Suppressor macrophage treated with lipopolysaccharide for 1 hour (primary cell): ENCODE measurements at regions not wholly inside any gene's neighbourhood (a gene's known extent, or its start where the extent isn't known, plus 50 kb on each side); places are given as distances from the start of the nearest gene placed in this dataset.

Experiments used
- DNase-seq, 3 donors: peaks; one replicate each; pipeline ENCODE4 v3.0.0-alpha.2; 2020 to 2022

GRCh38 chr11:115672412-115672811 lies 168.2 kb upstream of the CADM1 start:
- DNase-seq, result no peak

- DNase-seq, result no peak
These were observed 166.5 kb upstream of the CADM1 start for GRCh38 chr11:115670538-115671205.

- no peak for DNase-seq
These were observed 161.7 kb upstream of the CADM1 start for GRCh38 chr11:115665958-115666357.

- DNase-seq, result peak in 1 of 3 donors; percentile 11
These were observed 161.1 kb upstream of the CADM1 start for GRCh38 chr11:115665175-115665821.

- DNase-seq, result no peak
These were observed 160.1 kb upstream of the CADM1 start for GRCh38 chr11:115664313-115664712.

- DNase-seq, result no peak
These were observed 159.6 kb upstream of the CADM1 start for GRCh38 chr11:115663790-115664189.

- DNase-seq, result peak in 2 of 3 donors; percentile 33 to 42
These were observed 156.0 kb upstream of the CADM1 start for GRCh38 chr11:115660030-115660805.

GRCh38 chr11:115659061-115659963 lies 155.1 kb upstream of the CADM1 start:
- DNase-seq, result peak; percentile 50 to 76 (median 56)

- no peak for DNase-seq
These were observed 153.4 kb upstream of the CADM1 start for GRCh38 chr11:115657586-115657985.

- DNase-seq, result no peak
These were observed 152.5 kb upstream of the CADM1 start for GRCh38 chr11:115656669-115657068.

- no peak for DNase-seq
These were observed 151.8 kb upstream of the CADM1 start for GRCh38 chr11:115656041-115656440.

- DNase-seq, result no peak
These were observed 150.6 kb upstream of the CADM1 start for GRCh38 chr11:115654792-115655191.

- DNase-seq, result no peak
These were observed 149.7 kb upstream of the CADM1 start for GRCh38 chr11:115653926-115654325.

- DNase-seq, result peak in 2 of 3 donors; percentile 43 to 62
These were observed 148.9 kb upstream of the CADM1 start for GRCh38 chr11:115653076-115653475.

- peak; percentile 42 to 55 (median 43) for DNase-seq
These were observed 148.3 kb upstream of the CADM1 start for GRCh38 chr11:115652496-115652895.

GRCh38 chr11:115652094-115652493 lies 147.9 kb upstream of the CADM1 start:
- no peak for DNase-seq

GRCh38 chr11:115649461-115649860 lies 145.2 kb upstream of the CADM1 start:
- DNase-seq, result no peak

GRCh38 chr11:115645631-115646317 lies 141.6 kb upstream of the CADM1 start:
- DNase-seq, result no peak

- DNase-seq, result no peak
These were observed 140.6 kb upstream of the CADM1 start for GRCh38 chr11:115644856-115645255.

GRCh38 chr11:115643549-115644270 lies 139.5 kb upstream of the CADM1 start:
- no peak for DNase-seq

- DNase-seq, result no peak
These were observed 138.4 kb upstream of the CADM1 start for GRCh38 chr11:115642660-115643059.
